ENCODE measurements at regions not wholly inside any gene's neighbourhood (a gene's known extent, or its start where the extent isn't known, plus 50 kb on each side); places are given as distances from the start of the nearest gene placed in this dataset.

GRCh38 chr3:27993051-27993450 is 248.4 kb upstream of the CMC1 start:
- ATAC-seq: no peak
- Histone ChIP-seq H3K36me3 (no peaks in the 10 kb centered on the region), H3K9me3 (no peaks in the 10 kb centered on the region), H3K27me3 (no peaks in the 10 kb centered on the region), H3K4me3 (no peak overlapping the region), H3K27ac (no peak overlapping the region), H3K4me1 (no peaks in the 10 kb centered on the region)
- no peak for DNase-seq
- intact Hi-C loops (cut with DNase I): no loop called here
- WGBS (ENCODE audit: insufficient coverage, low coverage, low lambda C conversion rate, missing lambda C conversion rate): 49% methylated on average over 2 of the region's 2 CpGs
- no peak for TF ChIP-seq CTCF (IDR thresholded peaks at IDR 0.05)
- no peak for TF ChIP-seq POLR2A (IDR thresholded peaks at IDR 0.05)

GRCh38 chr3:28000608-28001007 is 240.8 kb upstream of the CMC1 start:
- no peak for ATAC-seq
- intact Hi-C loops (cut with DNase I): no loop called here

DNA sequence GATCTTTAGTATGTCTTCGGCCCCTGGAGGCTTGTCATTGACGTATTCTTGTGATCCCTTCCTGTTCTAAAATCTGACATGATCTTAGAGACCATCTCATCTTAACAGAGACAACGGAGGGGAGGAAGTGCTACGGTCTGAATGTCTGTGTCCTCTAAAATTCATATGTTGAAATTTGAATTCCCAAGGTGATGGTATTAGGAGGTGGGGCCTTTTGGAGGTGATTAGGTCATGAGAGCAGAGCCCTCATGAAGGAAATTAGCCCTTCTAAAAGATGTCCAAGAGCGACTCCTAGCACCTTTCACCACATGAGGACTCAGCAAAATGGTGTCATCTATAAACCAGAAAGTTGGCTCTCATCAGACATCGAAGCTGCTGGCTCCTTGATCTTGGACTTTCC is 233.2 kb upstream of the CMC1 start:
- intact Hi-C loops (cut with DNase I): no loop called here
- ATAC-seq (no peak), DNase-seq (no peak)
- H3K4me1 ChIP-seq: no peaks in the 10 kb centered on the region
- H3K9me3 ChIP-seq: no peaks in the 10 kb centered on the region
- H3K27me3 ChIP-seq: no peaks in the 10 kb centered on the region
- WGBS (ENCODE audit: insufficient coverage, low coverage, low lambda C conversion rate, missing lambda C conversion rate): 55% methylated on average over 6 of the region's 6 CpGs
- no peaks in the 10 kb centered on the region for H3K36me3 ChIP-seq
- TF ChIP-seq POLR2A (IDR thresholded peaks at IDR 0.05) (no peak), CTCF (IDR thresholded peaks at IDR 0.05) (no peak)
- no peak overlapping the region for H3K4me3 ChIP-seq
- H3K27ac ChIP-seq: no peak overlapping the region

More at GRCh38 chr3:28000608-28001007, 240.8 kb upstream of the CMC1 start:
- Histone ChIP-seq H3K4me1 (no peaks in the 10 kb centered on the region), H3K27me3 (no peaks in the 10 kb centered on the region), H3K4me3 (no peak overlapping the region), H3K36me3 (no peaks in the 10 kb centered on the region), H3K9me3 (no peaks in the 10 kb centered on the region), H3K27ac (no peak overlapping the region)
- 76% methylated on average over 3 of the region's 3 CpGs for WGBS (ENCODE audit: insufficient coverage, low coverage, low lambda C conversion rate, missing lambda C conversion rate)
- TF ChIP-seq POLR2A (IDR thresholded peaks at IDR 0.05) (no peak), CTCF (IDR thresholded peaks at IDR 0.05) (no peak)
- DNase-seq: no peak

DNA sequence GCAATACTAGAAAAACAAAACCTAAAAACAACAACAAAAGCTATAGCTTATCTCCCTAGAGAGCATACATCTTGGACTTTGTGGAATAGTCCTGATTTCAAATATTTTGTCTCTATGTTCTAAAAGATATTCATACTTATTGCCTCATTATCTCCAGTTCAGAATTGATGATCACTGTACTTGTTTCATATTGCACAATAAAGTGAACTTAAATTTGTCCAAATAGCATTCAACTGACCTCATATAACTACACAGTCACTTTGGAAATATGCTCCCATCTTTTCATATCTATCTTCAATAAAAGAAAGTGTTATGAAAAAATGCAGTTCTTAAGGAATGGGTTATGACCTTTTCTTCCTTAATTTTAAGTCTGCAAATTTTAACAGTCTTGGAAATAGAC is 228.6 kb upstream of the CMC1 start:
- H3K4me1 ChIP-seq: no peaks in the 10 kb centered on the region
- intact Hi-C loops (cut with DNase I): no loop called here
- H3K27ac ChIP-seq: no peak overlapping the region
- H3K4me3 ChIP-seq: no peak overlapping the region
- no peak for TF ChIP-seq POLR2A (IDR thresholded peaks at IDR 0.05)
- no peak for TF ChIP-seq CTCF (IDR thresholded peaks at IDR 0.05)
- H3K27me3 ChIP-seq: no peaks in the 10 kb centered on the region
- H3K9me3 ChIP-seq: no peaks in the 10 kb centered on the region
- DNase-seq (no peak), ATAC-seq (no peak)
- H3K36me3 ChIP-seq: no peaks in the 10 kb centered on the region

GRCh38 chr3:28013864-28014473 is 227.4 kb upstream of the CMC1 start:
- Histone ChIP-seq H3K4me3 (no peak overlapping the region), H3K27me3 (no peaks in the 10 kb centered on the region), H3K4me1 (no peaks in the 10 kb centered on the region), H3K27ac (no peak overlapping the region), H3K9me3 (no peaks in the 10 kb centered on the region), H3K36me3 (no peaks in the 10 kb centered on the region)
- DNase-seq: no peak
- intact Hi-C loops (cut with DNase I): no loop called here
- ATAC-seq: no peak
- TF ChIP-seq CTCF (IDR thresholded peaks at IDR 0.05): no peak
- no peak for TF ChIP-seq POLR2A (IDR thresholded peaks at IDR 0.05)
- 62% methylated on average over 6 of the region's 6 CpGs for WGBS (ENCODE audit: insufficient coverage, low coverage, low lambda C conversion rate, missing lambda C conversion rate)
